NK-92 treated with Interleukin-12 subunit alpha and Interleukin-12 subunit beta, amount 100 ng/mL, for 24 hours (cell line): ENCODE measurements at regions not wholly inside any gene's neighbourhood (a gene's known extent, or its start where the extent isn't known, plus 50 kb on each side); places are given as distances from the start of the nearest gene placed in this dataset.

Source experiments
- DNase-seq: peaks from one replicate; lab custom pipeline; 2025; lab: John Stamatoyannopoulos, UW

DNA sequence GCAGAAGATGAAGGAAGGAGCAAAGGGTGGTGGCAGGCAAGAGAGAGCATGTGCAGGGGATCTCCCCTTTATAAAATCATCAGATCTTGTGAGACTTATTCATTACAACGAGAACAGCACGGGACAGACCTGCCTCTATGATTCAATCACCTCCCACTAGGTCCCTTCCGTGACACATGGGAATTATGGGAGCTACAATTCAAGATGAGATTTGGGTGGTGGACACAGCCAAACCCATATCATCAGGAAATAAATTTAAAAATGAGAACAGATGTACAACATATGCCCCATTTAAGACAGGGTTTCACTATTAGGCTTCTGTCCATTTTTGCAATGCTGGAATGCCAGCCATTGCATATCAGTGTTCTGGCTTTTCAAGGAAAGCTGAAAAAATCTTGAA lies 346.7 kb upstream of the SLIT2 start:
- no peak for DNase-seq

DNA sequence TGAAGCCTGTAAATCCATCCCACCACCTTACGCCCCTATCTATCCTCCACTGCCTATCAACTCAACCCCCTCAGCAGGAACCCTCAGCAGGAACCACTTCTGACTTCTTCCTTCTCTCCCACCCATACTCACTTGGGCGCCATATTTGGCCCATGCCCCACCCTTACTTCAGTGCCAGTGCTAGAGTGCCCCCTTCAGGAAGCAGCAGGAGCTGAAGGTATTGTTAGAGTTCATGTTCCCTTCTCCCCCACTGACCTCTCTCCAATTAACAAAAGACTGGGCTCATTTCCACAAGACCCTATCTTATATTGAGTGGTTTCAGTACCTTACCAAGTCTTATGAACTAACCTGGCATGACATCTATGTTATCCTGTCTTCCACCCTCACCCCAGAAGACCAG lies 363.1 kb upstream of the SLIT2 start:
- DNase-seq: no peak

DNA sequence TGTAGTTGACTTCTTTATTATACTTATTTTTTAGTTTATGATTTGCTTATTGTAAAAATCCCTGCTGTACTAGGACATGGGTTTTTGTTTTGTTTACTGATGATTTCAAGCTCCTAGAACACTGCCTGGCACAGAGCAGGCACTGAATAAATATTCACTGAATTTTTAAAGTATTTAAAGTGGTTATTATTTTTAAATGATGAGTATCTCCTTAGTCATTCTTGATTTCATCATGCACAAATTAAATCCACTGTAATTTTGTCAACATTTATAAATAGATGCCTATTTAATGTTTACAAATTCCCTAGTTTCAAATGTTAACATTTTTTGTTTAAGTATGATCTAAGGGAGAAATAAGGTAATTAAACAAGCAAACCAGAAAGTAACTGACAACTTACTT lies 367.9 kb upstream of the SLIT2 start:
- no peak for DNase-seq

DNA sequence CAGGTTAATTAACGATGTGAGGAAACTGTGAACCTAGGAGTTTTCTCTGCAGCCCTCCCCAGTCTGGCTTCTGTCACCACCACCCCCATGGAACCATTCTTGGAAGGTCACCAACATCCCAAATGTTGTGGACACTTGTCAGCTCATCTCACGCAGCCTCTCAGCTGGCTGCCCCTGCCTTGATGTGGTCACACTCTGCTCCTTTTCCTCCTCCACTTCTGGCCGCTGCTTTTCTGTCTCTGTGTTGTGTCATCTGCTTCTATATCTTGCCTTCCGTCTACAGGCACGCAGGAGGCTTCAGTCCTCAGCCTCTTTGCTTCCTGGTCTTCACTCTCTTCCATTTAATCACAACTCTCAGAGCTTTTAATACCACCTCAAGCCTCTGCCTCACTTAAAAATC lies 371.5 kb upstream of the SLIT2 start:
- DNase-seq: no peak

DNA sequence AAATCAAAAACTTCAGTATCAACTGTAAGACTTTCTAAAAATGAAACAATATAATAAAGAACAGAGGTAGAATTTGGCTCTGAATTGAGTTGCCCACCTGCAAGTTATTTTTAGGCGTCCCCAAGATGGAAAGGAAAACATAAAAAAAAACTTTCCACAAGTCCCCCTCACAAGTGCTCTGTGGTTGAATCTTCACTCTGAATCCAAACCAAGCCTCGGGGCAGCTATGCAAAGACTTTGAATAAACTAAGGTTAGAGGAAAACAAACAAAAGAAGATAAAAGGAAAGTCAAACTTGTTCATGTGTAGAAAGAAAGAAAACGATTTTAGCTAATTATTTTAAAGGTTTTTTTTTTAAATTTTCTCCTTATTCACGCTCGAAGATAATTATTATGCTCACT lies 372.4 kb upstream of the SLIT2 start:
- no peak for DNase-seq

DNA sequence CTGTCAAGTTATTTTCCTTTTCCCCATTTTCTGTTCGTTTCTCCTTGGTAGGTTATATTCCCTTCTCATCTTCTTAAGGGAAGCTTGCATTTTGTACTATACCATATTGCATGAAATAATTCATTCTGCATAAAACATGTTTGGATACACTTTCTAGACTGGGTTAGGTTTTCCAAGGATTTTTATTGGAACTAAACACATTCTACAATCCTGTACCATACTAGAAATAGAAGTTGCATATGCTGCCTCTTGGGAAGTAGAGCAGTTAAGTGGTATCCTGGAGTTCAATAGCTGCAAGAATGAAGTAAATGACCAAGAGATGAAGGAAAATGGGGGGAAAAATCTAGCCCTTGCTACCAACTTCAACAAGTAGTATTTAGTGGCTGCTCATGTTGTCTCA lies 393.7 kb upstream of the SLIT2 start:
- no peak for DNase-seq

DNA sequence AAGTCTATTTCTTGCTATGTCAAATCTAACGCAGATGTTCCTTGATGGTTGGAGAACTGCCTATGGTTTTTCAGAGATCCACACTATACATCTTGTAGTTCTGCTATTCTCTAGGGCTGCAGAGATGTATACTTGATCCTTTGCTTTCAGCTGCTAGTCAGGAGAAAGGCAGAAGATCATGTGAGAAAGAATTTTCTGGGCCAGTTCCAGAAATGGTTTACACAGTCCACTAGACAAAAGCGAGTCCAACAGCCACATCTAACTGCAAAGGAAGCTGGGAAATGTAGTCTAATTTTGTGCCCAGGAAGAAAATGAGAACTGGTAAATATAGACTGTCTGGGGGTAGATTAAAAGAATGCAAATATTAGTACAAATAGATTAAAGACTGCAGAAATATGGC lies 394.3 kb upstream of the SLIT2 start:
- DNase-seq: no peak

DNA sequence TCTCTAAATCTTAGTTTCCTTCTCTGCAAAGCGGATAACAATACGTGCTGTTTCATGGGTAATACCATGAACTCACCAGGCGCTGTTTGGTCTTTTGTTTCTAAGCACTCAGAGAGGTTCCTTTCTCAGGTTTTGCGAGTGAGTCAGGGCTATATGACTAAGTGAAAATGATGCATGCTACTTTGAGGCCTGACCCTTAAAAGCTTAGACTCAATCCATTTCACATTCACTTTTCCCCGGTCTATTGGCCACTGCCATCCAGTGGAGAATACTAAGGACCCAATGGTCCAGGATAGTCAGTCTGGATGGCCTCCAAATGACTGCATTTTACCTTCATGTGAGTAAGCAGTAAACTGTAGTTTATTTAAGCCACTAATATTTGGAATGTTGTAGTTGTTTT lies 400.8 kb upstream of the SLIT2 start:
- no peak for DNase-seq

DNA sequence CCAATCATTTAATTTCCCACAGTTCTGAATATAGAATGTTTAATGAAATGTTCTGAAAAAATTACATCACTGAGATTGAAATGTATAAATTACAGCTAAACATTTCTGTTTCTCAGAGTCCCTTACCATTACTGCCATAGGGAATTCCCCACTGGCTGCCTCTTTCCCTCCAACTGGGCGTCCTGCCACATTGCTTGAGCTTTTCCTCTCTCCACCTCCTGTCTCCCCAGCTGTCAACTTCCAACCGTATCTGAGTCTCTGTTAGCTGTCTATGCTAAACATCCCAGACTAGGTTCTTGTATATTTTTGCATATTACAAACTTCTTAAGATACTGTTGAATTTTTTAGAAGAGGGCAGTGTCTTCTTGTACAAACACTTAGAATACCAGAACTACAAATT lies 407.3 kb upstream of the SLIT2 start:
- DNase-seq: no peak

DNA sequence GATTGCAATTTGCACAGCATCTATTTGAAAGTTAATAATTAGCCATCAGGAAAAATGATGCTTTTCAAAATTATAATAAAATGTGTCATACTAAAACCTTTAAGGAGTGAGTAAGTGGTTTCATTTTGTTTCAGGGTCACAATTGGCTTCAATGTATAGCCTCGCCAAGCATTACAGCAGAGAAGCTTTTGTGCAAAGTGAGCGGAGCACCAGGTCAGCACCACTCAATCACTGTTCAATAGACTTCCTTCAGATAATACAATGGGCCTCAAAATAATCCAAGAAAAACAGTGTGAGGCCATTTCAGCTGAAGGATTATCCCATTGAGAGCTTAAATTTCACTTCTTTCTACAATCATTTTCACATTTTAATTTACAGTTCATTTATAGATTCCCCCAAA lies 409.2 kb upstream of the SLIT2 start:
- DNase-seq: no peak

DNA sequence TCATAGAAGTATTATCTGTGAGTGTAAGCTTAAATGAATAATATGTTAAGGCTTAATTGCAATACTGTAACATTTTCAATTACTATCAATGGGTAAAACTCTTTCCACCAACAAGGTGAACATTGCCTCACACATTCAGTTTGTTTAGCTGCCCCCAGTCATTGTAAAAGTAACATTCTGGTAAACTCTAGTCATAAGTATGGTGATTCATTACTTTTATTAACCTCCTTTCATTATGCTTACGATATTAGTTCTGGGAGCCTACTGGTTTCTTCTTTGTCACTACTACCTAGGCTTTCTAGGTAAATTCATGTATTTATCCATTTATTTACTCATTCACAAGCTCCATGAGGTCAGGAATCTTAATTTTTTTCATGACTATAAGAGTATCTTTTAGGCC lies 412.8 kb upstream of the SLIT2 start:
- DNase-seq: no peak

DNA sequence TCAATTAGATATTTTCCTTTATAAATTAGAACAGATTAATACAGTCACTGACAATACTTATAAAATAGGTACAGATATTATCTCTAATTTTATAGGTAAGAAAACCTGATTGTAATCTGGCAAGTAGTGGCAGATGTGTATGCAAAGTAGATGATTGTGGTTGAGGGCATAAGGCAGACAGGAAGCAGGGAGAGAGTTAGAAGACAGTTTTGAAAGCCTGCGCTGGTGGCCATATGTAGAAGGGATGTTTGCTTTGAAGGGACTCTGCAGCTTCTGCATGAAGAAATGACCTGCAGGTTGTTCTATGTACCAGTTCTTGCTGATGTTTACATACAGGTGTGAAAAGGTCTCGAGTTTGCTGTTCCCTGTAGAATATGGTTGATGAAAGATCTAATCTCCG lies 416.3 kb upstream of the SLIT2 start:
- no peak for DNase-seq

DNA sequence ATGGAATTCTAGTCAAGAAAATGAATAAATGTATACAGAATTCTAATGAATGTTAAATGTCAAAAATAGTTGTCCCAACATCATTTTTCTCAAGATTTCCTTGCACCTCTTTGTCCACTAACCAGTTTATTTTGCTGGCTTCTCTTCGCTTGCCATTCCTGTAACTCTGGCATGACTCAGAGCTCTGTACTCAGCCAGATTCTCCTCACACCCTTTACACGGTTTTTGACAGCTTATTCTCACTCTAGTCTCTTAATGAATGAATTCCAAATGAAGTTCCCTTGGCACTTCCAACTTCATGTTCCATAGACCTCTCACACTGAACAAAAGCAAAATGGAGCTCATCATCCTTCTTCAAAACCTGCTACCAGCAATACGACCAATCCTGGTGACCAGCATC lies 419.3 kb upstream of the SLIT2 start:
- DNase-seq: no peak

DNA sequence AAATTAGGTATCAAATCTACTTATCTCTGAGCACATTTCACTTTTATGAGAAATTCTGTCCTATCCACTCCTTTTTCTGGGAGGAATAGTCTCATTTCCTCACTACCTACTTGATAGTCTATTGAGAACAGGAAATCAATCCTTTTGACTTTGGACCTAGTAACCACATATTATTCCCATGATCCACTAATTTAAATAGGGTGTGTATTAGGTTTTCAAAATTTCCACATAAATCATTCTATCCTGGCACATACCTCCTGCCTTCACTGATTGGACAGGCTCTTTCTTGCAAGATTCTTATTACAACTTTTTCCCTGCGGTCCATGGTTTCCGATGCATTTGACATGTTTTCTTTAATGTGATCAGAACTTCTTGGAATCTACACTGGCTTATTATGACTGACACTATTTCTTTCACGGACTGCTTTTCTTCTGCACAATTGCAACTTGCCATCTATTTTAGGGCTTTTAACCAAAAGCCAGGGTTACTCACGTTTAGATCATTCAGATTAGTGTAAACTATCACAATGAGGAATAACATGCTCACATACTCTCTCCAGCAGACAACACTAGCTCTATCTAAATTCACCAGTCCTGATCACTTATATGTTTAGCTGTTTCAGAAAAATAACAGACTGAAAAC lies 419.9 kb upstream of the SLIT2 start:
- no peak for DNase-seq

DNA sequence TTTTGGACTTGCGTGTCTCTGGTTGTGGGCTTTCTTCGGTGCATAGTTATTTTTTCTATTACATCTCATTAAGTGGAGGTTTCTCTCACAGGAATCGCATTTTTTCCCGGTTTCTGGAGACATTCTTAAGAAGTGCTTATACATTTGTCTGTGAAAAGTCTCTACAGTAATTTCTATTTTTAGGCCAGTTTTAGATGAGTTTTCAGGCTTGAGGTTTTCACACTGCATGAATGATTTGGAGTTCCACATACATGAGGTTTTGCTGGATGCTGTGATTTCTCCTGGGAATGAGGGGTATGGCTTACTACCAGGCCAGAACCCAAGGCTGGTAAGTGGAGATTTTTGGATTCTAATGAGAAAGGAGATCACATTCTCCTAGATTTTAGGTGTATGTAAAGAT lies 422.6 kb upstream of the SLIT2 start:
- no peak for DNase-seq

DNA sequence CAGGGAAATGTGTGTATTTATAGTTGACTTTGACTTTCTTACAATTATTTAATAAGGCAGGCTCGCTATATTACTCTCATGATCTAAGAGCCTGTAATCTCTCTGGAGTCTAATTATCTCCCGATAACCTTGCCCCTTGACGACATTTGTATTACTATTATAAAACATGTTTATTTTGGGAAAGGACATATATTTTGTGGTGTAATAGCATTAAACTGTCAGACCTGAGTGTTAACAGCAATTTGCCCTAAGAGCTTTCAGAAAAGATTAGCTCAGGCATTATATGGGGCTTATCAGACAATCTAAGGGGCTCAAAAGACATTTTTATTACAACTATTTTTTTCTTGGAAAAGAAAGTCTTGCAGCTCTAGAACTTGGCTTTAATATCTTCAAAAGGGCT lies 427.9 kb upstream of the SLIT2 start:
- DNase-seq: no peak

DNA sequence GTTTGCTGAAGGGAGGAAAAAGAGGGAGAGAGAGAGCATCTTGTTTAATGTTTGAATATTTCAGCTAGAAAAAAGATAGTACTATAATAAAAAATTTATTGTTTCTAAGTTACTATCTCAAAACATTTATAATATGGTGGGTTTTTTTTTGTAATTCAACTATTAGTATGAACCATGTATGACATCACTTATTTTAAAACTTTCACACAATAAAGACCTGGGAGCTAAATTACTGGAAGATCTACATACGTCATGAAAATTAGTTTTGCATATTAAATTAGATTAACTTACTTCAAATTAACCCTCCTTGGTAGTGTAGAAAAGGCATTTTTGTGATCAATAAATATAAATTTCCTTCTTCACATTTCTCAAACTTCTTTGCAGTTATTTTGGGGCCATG lies 432.0 kb upstream of the SLIT2 start:
- DNase-seq: no peak

DNA sequence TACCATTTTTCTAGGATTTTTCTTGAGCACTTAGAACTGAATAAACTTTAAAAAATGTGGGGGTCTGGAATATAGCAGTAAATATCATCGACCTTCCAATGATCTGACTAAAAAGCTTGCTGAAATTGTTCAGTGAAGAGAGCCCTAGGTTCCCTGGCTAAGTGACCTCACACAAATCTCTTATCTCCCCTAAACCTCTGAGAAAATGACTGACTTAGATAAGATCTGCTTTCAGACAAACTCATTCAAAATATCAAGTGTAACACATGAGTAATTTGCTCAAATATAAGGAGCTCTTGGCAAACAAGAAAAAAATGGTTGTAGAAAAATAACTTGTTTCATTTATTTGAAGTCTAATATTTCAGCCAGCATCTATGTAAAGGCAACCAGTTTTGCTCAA lies 441.7 kb upstream of the SLIT2 start:
- no peak for DNase-seq

DNA sequence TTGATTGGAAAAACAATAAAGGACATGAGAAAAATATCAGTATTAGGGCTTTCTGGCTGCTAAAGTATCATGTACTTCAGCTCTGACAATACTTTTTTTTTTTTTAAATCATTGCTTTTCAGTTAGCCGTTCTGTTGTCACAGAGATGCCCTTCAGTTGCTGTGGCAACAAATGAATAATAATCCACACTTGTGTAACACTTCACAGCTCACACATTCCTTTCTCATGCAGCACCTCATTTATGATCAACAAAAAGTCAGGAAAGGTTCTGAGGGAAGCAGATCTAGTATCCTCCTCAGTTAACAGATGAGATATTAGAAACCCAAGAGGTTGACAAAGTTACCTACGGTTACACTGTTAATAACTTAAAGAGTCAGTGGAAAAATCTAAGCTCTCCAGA lies 444.2 kb upstream of the SLIT2 start:
- DNase-seq: no peak

DNA sequence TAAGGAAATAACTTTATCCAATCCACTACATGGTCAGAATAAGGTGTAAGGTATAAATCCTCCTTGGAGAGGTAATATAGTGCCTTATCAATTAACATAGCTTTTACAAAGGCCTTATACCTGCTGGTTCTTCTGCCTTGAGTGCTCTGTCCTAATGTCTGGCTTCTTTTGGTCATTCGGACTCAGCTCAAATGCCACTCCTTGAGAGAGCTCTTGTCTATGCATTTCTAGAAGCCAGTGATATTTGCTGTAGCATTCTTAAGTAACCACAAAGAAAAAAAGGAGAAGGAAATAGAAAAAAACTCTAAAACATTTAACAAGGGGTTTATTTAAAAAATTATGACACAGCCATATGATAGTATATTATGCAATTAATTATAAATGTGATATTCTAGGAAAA lies 444.8 kb upstream of the SLIT2 start:
- no peak for DNase-seq

DNA sequence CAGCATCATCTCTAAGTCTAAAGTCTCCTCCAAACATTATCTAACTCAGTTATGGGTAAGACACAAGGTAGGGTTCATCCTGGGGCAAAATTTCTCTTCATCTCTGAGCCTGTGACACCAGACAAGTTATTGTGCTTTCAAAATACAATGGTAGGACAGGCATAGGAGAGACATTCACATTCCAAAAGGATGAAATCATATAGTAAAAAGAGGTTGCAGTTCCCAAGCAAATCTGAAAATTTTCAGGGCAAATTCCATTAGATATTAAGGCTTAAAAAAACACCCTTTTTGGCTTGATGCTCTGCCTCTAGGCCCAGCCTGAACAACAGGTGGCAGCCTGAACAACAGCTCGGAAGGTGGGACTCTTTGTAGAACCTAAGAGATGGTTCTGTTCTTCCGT lies 448.3 kb upstream of the SLIT2 start:
- no peak for DNase-seq

DNA sequence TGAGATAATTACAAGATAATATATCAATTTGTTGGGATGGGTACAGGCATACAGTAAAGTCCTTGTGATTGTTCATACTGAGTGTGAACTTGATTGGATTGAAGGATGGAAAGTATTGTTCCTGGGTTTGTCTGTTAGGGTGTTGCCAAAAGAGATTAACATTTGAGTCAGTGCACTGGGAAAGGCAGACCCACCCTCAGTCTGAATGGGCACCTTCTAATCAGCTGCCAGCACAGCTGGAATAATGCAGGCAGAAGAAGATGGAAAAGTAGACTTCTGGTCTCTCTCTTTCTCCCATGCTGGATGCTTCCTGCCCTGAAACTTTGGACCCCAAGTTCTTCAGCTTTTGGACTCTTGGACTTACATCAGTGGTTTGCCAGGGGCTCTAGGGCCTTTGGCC lies 457.9 kb upstream of the SLIT2 start:
- DNase-seq: no peak

DNA sequence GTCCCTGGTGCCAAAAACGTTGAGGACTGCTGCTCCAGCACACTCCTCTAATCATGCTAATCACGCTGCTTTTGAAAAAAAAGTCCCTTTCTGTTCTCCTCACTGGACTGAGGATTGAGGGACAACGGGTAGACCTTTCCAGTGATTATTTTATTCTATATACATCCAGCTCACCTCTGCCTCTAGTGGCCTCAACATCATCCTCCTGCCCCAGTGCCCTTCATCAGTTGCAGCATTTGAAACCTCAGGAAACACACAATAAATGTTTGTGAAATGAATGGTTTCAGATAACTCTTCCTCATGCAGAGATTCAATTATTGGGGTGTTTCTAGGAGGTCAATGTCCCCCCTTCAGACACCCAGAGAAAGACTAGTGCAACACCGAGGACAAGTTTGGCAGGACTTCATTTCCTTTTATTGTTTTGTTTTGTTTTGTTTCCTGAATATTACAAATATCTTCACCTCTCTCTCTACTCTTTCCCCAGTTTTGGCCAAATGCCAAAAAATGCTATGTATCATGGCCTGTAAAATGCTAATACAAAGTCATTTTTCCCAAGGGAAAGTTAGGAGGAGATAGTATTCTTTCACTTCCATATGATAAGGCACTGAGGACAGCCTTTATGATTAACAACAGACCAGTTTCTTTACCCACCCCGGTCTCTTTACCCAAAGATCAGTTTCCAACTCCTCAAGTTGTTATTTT lies 460.1 kb upstream of the SLIT2 start:
- DNase-seq: no peak

DNA sequence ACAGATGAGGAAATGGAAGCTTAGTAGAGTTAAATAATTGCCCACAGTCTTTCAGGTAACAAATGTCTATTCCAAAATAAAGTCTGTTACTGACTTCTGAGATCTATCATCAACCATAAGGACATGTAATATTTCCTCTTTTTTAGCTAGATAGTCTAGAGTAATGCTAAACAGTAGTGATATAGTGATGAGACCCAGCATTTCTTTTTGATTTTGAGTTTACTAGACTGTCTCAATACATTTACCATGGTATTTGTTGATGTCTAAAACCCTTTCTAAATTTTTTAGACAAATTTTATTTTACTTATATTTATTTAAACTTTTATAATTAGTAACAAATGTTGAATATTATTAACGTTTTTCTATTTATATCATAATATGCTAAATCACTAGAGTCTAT lies 465.1 kb upstream of the SLIT2 start:
- DNase-seq: no peak
